MG63 (cell line): ENCODE measurements at regions not wholly inside any gene's neighbourhood (a gene's known extent, or its start where the extent isn't known, plus 50 kb on each side); places are given as distances from the start of the nearest gene placed in this dataset.
"Not testable (repeated sequence)": the region's sequence is repeated elsewhere in the genome, so short reads cannot be mapped to it uniquely, and the experiment has no call there.

Experiments used
- DNase-seq: peaks from one replicate; pipeline ENCODE4 v3.0.0-alpha.2; 2020
- H3K27me3 ChIP-seq: fragments of 250-450 bp; sonication (Bioruptor Pico); 2 replicates; pipeline ENCODE4 v1.5.1; 2020; ENCODE audit warnings: mild to moderate bottlenecking, moderate library complexity
- H3K36me3 ChIP-seq: fragments of 250-450 bp; sonication (Bioruptor Pico); 2 replicates; pipeline ENCODE4 v1.5.1; 2020; ENCODE audit warnings: mild to moderate bottlenecking, moderate library complexity
- H3K4me3 ChIP-seq: fragments of 250-450 bp; sonication (Bioruptor Pico); 2 replicates; pipeline ENCODE4 v1.5.1; 2020; ENCODE audit warnings: mild to moderate bottlenecking, moderate library complexity
- H3K9me3 ChIP-seq: fragments of 250-450 bp; sonication (Bioruptor Pico); 2 replicates; pipeline ENCODE4 v1.5.1; 2020; ENCODE audit warnings: mild to moderate bottlenecking, moderate library complexity

GRCh38 chr4:66404141-66404540 is 733.9 kb upstream of the EPHA5 start:
- no peak for DNase-seq
- no peaks in the 10 kb centered on the region for H3K27me3 ChIP-seq
- H3K36me3 ChIP-seq = no peaks in the 10 kb centered on the region
- H3K9me3 ChIP-seq = no peaks in the 10 kb centered on the region
- H3K4me3 ChIP-seq = no peak overlapping the region

- no peaks in the 10 kb centered on the region for H3K36me3 ChIP-seq
- H3K4me3 ChIP-seq = no peak overlapping the region
- no peaks in the 10 kb centered on the region for H3K27me3 ChIP-seq
- H3K9me3 ChIP-seq = no peaks in the 10 kb centered on the region
- no peak for DNase-seq
These were observed 706.6 kb upstream of the EPHA5 start for GRCh38 chr4:66376921-66377320.

- Histone ChIP-seq H3K9me3 (no peaks in the 10 kb centered on the region), H3K27me3 (no peaks in the 10 kb centered on the region), H3K36me3 (no peaks in the 10 kb centered on the region), H3K4me3 (no peak overlapping the region)
- DNase-seq = no peak
These were observed 706.1 kb upstream of the EPHA5 start for GRCh38 chr4:66376396-66376795.

DNA sequence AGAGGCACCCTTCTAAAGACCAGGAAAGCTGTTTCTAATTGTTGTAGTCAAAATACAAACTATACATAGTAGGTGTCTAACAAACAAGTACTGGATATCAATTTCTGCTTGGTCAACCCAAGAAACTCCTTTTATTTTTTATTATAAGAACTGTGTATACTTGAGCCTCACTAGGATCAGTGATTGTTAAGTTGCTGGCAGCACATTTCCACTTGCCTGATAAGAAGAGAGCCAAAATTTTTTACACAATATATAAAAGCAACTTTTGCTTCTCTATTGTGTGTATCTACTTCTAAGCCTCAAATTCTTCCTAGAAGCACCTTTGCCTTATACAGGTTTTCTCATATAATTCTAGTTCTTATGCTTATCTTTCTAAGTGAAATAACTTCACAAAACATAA is 703.0 kb upstream of the EPHA5 start:
- H3K36me3 ChIP-seq = no peaks in the 10 kb centered on the region
- no peaks in the 10 kb centered on the region for H3K27me3 ChIP-seq
- H3K9me3 ChIP-seq = no peaks in the 10 kb centered on the region
- H3K4me3 ChIP-seq = no peak overlapping the region
- no peak for DNase-seq

GRCh38 chr4:66372706-66373105 is 702.4 kb upstream of the EPHA5 start:
- no peak overlapping the region for H3K4me3 ChIP-seq
- no peaks in the 10 kb centered on the region for H3K27me3 ChIP-seq
- H3K9me3 ChIP-seq = no peaks in the 10 kb centered on the region
- no peaks in the 10 kb centered on the region for H3K36me3 ChIP-seq
- no peak for DNase-seq

GRCh38 chr4:66367043-66367660 is 696.9 kb upstream of the EPHA5 start:
- no peaks in the 10 kb centered on the region for H3K9me3 ChIP-seq
- no peaks in the 10 kb centered on the region for H3K27me3 ChIP-seq
- H3K36me3 ChIP-seq = no peaks in the 10 kb centered on the region
- no peak for DNase-seq
- no peak overlapping the region for H3K4me3 ChIP-seq

DNA sequence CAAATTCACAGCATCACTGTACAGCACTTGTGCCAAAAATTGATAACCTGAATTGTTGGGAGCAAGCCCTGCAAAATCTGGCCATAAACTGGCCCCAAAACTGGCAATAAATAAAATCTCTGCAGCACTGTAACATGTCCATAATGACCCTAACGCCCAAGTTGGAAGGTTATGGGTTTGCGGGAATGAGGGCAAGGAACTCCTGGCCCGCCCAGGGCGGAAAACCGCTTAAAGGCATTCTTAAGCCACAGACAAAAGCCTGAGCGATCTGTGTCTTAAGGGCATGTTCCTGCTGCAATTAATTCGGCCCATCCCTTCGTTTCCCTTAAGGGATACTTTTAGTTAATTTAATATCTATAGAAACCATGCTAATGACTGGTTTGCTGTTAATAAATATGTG is 690.1 kb upstream of the EPHA5 start:
- not testable (repeated sequence) for H3K36me3 ChIP-seq, DNase-seq, H3K9me3 ChIP-seq, H3K27me3 ChIP-seq, H3K4me3 ChIP-seq

- Histone ChIP-seq H3K4me3 (no peak overlapping the region), H3K27me3 (no peaks in the 10 kb centered on the region), H3K36me3 (no peaks in the 10 kb centered on the region), H3K9me3 (no peaks in the 10 kb centered on the region)
- no peak for DNase-seq
These were observed 687.0 kb upstream of the EPHA5 start for GRCh38 chr4:66357316-66357715.

- Histone ChIP-seq H3K27me3 (no peaks in the 10 kb centered on the region), H3K4me3 (no peak overlapping the region), H3K36me3 (no peaks in the 10 kb centered on the region), H3K9me3 (no peaks in the 10 kb centered on the region)
- DNase-seq = no peak
These were observed 685.0 kb upstream of the EPHA5 start for GRCh38 chr4:66355328-66355727.

- H3K9me3 ChIP-seq = no peaks in the 10 kb centered on the region
- no peaks in the 10 kb centered on the region for H3K36me3 ChIP-seq
- H3K4me3 ChIP-seq = no peak overlapping the region
- no peak for DNase-seq
- H3K27me3 ChIP-seq = no peaks in the 10 kb centered on the region
These were observed 681.5 kb upstream of the EPHA5 start for GRCh38 chr4:66351761-66352160.

DNA sequence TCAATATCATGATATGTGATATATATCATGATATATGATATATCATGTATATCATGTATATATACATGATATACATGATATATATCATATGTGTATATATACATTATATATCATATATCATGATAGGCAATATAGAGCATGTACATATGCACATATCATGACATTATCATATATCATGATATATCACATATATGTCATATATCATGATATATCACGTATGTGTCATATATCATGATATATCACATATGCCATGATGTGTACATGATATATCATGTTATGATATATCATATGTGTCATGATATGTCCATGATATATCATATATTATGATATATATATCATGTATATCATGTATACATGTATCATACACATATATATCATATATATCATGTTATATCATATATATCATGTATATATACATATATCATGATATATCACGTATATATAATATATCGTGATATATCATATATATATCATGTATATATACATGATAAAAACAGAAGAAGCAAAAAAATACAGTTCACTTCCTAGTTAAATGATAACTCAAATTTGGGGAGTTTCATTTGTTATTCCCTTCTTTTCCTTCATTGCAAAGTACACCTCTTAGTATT is 670.1 kb upstream of the EPHA5 start:
- Histone ChIP-seq H3K9me3 (no peaks in the 10 kb centered on the region), H3K4me3 (no peak overlapping the region), H3K27me3 (no peaks in the 10 kb centered on the region), H3K36me3 (no peaks in the 10 kb centered on the region)
- no peak for DNase-seq

DNA sequence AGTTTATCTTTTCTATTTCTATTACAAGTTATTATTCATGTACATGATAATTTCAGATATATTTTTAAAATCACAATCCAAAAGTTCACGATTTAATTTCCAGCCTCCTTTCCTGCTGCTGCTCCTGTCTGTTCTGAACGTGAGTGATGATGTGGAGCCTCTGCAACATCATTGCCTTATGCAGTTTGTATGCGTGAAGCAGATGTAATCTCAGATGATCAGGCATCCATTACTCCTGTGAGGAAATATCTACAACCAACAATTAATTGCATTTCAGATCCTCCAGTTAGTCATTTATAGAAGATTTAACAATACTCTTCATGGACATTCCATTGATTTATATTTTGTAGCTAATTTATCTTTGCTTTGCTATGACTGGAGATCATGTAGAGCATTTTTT is 668.7 kb upstream of the EPHA5 start:
- Histone ChIP-seq H3K9me3 (no peaks in the 10 kb centered on the region), H3K27me3 (no peaks in the 10 kb centered on the region), H3K4me3 (no peak overlapping the region), H3K36me3 (no peaks in the 10 kb centered on the region)
- no peak for DNase-seq

DNA sequence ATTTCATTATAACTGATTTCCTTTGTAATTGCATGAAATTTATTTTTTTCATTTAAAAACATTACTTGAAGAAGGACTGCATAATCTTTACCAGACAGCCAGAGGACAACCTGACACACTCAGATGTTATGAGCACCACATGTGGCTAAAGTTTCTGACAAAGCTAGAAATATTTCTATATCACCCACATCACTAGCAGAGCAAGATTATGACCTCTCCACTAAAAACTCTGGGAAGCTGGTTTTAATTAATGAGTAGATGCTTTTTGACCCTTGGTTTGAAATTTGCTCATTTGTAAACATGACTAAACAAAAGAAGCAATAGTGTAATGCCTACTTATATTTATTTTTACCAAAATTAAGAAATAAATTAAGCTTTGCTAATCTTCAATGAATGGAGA is 661.5 kb upstream of the EPHA5 start:
- no peak overlapping the region for H3K4me3 ChIP-seq
- no peaks in the 10 kb centered on the region for H3K9me3 ChIP-seq
- no peak for DNase-seq
- no peaks in the 10 kb centered on the region for H3K27me3 ChIP-seq
- H3K36me3 ChIP-seq = no peaks in the 10 kb centered on the region

DNA sequence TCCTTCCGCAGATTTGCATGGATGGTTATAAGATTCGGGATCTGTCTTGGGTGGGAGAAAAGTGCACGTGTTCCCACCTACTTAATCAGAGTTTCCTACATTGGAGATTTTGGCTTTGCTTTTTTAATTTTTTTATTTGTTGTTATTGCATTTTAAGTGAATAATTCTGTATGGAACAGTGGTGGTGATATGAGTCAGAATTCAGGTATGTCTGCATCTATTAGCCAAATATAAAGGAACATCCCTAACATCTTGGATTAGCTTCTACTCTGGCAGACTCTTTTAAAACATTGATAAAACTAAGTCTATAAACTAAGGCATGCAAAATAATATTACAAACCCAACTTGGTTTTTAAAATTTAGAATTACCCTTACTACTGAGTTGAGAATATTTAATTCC is 659.8 kb upstream of the EPHA5 start:
- Histone ChIP-seq H3K36me3 (no peaks in the 10 kb centered on the region), H3K4me3 (no peak overlapping the region), H3K27me3 (no peaks in the 10 kb centered on the region), H3K9me3 (no peaks in the 10 kb centered on the region)
- DNase-seq = no peak

DNA sequence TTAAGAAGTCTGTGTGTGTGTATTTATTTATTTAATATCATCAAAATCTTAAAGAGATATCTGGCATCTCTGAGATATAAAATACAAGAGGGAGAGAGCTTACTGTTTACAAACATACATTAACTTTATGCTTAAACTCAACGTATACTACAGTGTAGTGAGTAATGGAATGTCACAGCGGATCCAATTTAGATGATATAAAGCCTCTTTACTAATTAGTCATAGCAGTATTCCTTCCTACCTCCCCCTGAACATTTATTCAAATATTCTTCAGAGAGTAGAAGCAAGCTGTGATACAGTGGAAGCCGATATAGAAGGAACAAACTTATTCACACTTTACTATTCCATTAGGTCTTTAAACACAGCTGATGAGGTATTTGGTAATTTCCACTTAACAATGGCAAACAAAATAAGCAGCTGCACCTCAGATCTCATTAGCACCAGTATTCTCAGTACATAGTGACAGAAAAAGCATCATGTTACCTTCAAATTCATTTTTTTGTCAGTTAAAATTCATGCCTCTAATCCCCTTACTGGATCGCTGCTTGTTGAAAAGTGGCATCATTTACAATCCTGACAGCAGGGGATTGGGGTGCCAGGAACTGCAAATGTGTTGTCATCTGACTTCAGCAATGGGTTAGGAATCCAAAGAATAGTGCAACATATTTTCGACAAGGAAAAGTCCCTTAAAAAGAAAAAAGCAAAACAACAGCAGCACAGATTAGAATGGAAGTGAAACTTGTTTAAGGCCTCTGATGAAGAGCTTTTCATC is 658.7 kb upstream of the EPHA5 start:
- no peaks in the 10 kb centered on the region for H3K27me3 ChIP-seq
- H3K4me3 ChIP-seq = no peak overlapping the region
- no peak for DNase-seq
- no peaks in the 10 kb centered on the region for H3K9me3 ChIP-seq
- H3K36me3 ChIP-seq = no peaks in the 10 kb centered on the region

GRCh38 chr4:66307641-66308438 is 637.6 kb upstream of the EPHA5 start:
- Histone ChIP-seq H3K4me3 (no peak overlapping the region), H3K9me3 (0 out of 2 replicates have a peak, but pooled peaks cover 3% of the 10 kb centered on the region), H3K27me3 (no peaks in the 10 kb centered on the region), H3K36me3 (no peaks in the 10 kb centered on the region)
- no peak for DNase-seq

GRCh38 chr4:66300336-66300934 is 630.1 kb upstream of the EPHA5 start:
- H3K9me3 ChIP-seq = no peaks in the 10 kb centered on the region; the same call in 1 of the 2 replicates
- DNase-seq = no peak
- no peaks in the 10 kb centered on the region for H3K36me3 ChIP-seq
- no peaks in the 10 kb centered on the region for H3K27me3 ChIP-seq
- H3K4me3 ChIP-seq = no peak overlapping the region
